Transverse colon (tissue), 4 donors: ENCODE measurements at regions not wholly inside any gene's neighbourhood (a gene's known extent, or its start where the extent isn't known, plus 50 kb on each side); places are given as distances from the start of the nearest gene placed in this dataset.

ENCODE experiments used
- CTCF ChIP-seq, 5 experiments: fragments of 200-600 bp in 3 of 5; fragments of 450-650 bp in 2 of 5; sonication (generic) in 3 of 5; IDR thresholded peaks; 1 replicate in 2 of 5; 2 replicates in 3 of 5; pipeline ENCODE4 v1.5.1; 2016 to 2017; ENCODE audit warnings: antibody characterized with exemption in 5 of 5, inconsistent platforms in 3 of 5, mild to moderate bottlenecking in 2 of 5, moderate library complexity in 1 of 5
- EP300 ChIP-seq: sonication (generic); formaldehyde crosslinking; IDR thresholded peaks from one replicate; pipeline ENCODE4 v1.6.1; 2017; ENCODE audit warnings: antibody characterized with exemption, low read depth
- POLR2A ChIP-seq: fragments of 450-650 bp; IDR thresholded peaks from one replicate; pipeline ENCODE4 v1.6.1; 2016; ENCODE audit warnings: antibody characterized with exemption, mild to moderate bottlenecking, moderate library complexity
- POLR2AphosphoS5 ChIP-seq, 3 donors: sonication (generic); formaldehyde crosslinking; IDR thresholded peaks; one replicate each; pipeline ENCODE4 v1.6.1; 2016; ENCODE audit warnings: antibody characterized with exemption in 3 of 3

DNA sequence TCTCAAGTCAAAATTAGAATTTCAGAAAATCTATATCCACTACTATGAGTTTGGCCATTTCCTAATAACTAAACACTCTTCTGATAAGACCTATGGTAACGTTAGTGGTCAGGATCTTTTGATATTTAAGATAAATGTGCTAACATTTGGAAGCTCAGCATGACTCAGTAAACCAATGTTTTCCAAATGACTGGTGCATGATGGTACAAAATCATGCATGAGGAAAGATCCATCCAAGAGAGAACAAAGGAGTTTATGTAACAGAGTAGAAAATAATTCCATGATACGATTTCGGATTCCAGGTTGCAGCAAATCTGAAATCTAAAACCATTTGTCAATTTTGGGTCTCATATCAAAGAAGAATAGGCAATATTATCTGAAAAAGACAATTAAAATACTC is 279.2 kb downstream of the NSG2 start:
- TF ChIP-seq POLR2A (no peak), CTCF (IDR thresholded peaks at IDR 0.05) (no peak), POLR2AphosphoS5 (IDR thresholded peaks at IDR 0.05) (no peak), EP300 (no peak)
